Astrocyte of the cerebellum (primary cell): ENCODE measurements at regions not wholly inside any gene's neighbourhood (a gene's known extent, or its start where the extent isn't known, plus 50 kb on each side); places are given as distances from the start of the nearest gene placed in this dataset.

Source experiments
- DNase-seq: peaks from one replicate; pipeline ENCODE4 v3.0.0-alpha.2; 2011; ENCODE audit warnings: low read depth
- H3K4me3 ChIP-seq: 2 replicates; pipeline ENCODE4 v1.5.1; 2011; ENCODE audit warnings: mild to moderate bottlenecking, low read depth, low read length, moderate library complexity
- CTCF ChIP-seq: IDR thresholded peaks from 2 replicates; pipeline ENCODE4 v1.5.1; 2012; ENCODE audit warnings: low read length, low read depth, moderate library complexity, mild to moderate bottlenecking; ENCODE audit errors: missing control alignments
- in situ Hi-C: cut with HindIII; loops from 2 replicates; pipeline ENCODE4 v1.10.0; 2017; ENCODE audit warnings: low sequenced_read_pairs

- in situ Hi-C loops: no loop called here
- H3K4me3 ChIP-seq: no peak overlapping the region
- no peak for TF ChIP-seq CTCF
- DNase-seq: no peak
Measured at GRCh38 chr6:101202867-101203374, 190.6 kb upstream of the GRIK2 start.

GRCh38 chr6:101203664-101204063 is 189.8 kb upstream of the GRIK2 start:
- TF ChIP-seq CTCF: no peak
- in situ Hi-C loops: no loop called here
- no peak for DNase-seq
- H3K4me3 ChIP-seq: no peak overlapping the region

GRCh38 chr6:101208152-101208551 is 185.4 kb upstream of the GRIK2 start:
- H3K4me3 ChIP-seq: no peak overlapping the region
- DNase-seq: no peak
- in situ Hi-C loops: no loop called here
- TF ChIP-seq CTCF: no peak

- H3K4me3 ChIP-seq: no peak overlapping the region
- TF ChIP-seq CTCF: no peak
- no peak for DNase-seq
- in situ Hi-C loops: no loop called here
Measured at GRCh38 chr6:101212640-101213039, 180.9 kb upstream of the GRIK2 start.

- no peak for DNase-seq
- no peak overlapping the region for H3K4me3 ChIP-seq
- no peak for TF ChIP-seq CTCF
- in situ Hi-C loops: no loop called here
Measured at GRCh38 chr6:101222007-101222406, 171.5 kb upstream of the GRIK2 start.

- no peak for DNase-seq
- no peak overlapping the region for H3K4me3 ChIP-seq
- TF ChIP-seq CTCF: no peak
- in situ Hi-C loops: no loop called here
Measured at GRCh38 chr6:101224751-101225150, 168.8 kb upstream of the GRIK2 start.

GRCh38 chr6:101226677-101227135 is 166.8 kb upstream of the GRIK2 start:
- no peak for DNase-seq
- TF ChIP-seq CTCF: no peak
- in situ Hi-C loops: no loop called here
- H3K4me3 ChIP-seq: no peak overlapping the region
